Panc1 (cell line): ENCODE measurements at regions not wholly inside any gene's neighbourhood (a gene's known extent, or its start where the extent isn't known, plus 50 kb on each side); places are given as distances from the start of the nearest gene placed in this dataset.

Experiments used
- ATAC-seq: fragments of 200-7000 bp; cut with Tn5 transposase; 2 replicates; pipeline ENCODE4 v1.9.1; 2020; ENCODE audit warnings: mild to moderate bottlenecking, moderate library complexity
- BruUV-seq: library from RNA; stranded (reverse); fragments of 400-500 nt; replicated peaks from 2 replicates; lab custom pipeline; 2021; lab: Mats Ljungman, UMichigan
- CTCF ChIA-PET: fragments of 300-600 bp; sonication (Branson Sonifier 250); formaldehyde crosslinking; loops from one replicate; lab custom pipeline; 2022; ENCODE audit warnings: antibody characterized with exemption; lab: Charles Lee
- POLR2A ChIA-PET: fragments of 300-600 bp; sonication (Branson Sonifier 250); formaldehyde crosslinking; loops from one replicate; lab custom pipeline; 2022; ENCODE audit warnings: antibody characterized with exemption; lab: Charles Lee
- DNase-seq: peaks from one replicate; pipeline ENCODE4 v3.0.0-alpha.2; 2010; ENCODE audit warnings: low read depth, low spot score
- H3K27ac ChIP-seq: 2 replicates; pipeline ENCODE4 v1.5.1; 2011; ENCODE audit warnings: mild to moderate bottlenecking, low read length, inconsistent platforms
- H3K27me3 ChIP-seq: fragments of 200-500 bp; sonication (Bioruptor generic); 2 replicates; pipeline ENCODE4 v1.6.0; 2014; ENCODE audit warnings: low read length, inconsistent platforms; ENCODE audit not compliant: control insufficient read depth, insufficient read depth
- H3K36me3 ChIP-seq: fragments of 200-500 bp; sonication (Bioruptor generic); 2 replicates; pipeline ENCODE4 v1.5.1; 2014; ENCODE audit warnings: inconsistent platforms, mild to moderate bottlenecking, low read length, moderate library complexity; ENCODE audit not compliant: control insufficient read depth, insufficient read depth
- H3K4me1 ChIP-seq: 2 replicates; pipeline ENCODE4 v1.5.1; 2011; ENCODE audit warnings: inconsistent platforms, mild to moderate bottlenecking, low read length, moderate library complexity; ENCODE audit not compliant: control insufficient read depth, insufficient read depth
- H3K4me3 ChIP-seq, 2 experiments: 2 replicates each; pipeline ENCODE4 v1.5.1; 2011 to 2012; ENCODE audit warnings: low read depth in 2 of 2, low read length in 2 of 2, mild to moderate bottlenecking in 2 of 2, inconsistent platforms in 1 of 2, moderate library complexity in 1 of 2
- H3K9me3 ChIP-seq: fragments of 200-500 bp; sonication (Bioruptor generic); 2 replicates; pipeline ENCODE4 v1.5.1; 2014; ENCODE audit warnings: low read depth, mild to moderate bottlenecking, inconsistent platforms, low read length, moderate library complexity; ENCODE audit not compliant: control insufficient read depth, insufficient read depth
- CTCF ChIP-seq: fragments of 450-650 bp; IDR thresholded peaks from 2 replicates; pipeline ENCODE4 v1.5.1; 2017; ENCODE audit warnings: mild to moderate bottlenecking
- POLR2AphosphoS5 ChIP-seq: IDR thresholded peaks from 2 replicates; pipeline ENCODE4 v1.6.1; 2012; ENCODE audit warnings: mild to moderate bottlenecking, low read depth, low read length, moderate library complexity
- REST ChIP-seq, 2 experiments: IDR thresholded peaks; 2 replicates each; pipeline ENCODE4 v1.6.1; 2011 to 2012; ENCODE audit warnings: low read depth in 2 of 2, control low read depth in 1 of 2, low read length in 1 of 2, mild to moderate bottlenecking in 1 of 2, moderate library complexity in 1 of 2; ENCODE audit not compliant: insufficient read depth in 1 of 2
- SIN3A ChIP-seq: IDR thresholded peaks from 2 replicates; pipeline ENCODE4 v1.6.1; 2012; ENCODE audit warnings: low read depth, mild to moderate bottlenecking, low read length, moderate library complexity, borderline replicate concordance; ENCODE audit not compliant: insufficient read depth
- TCF7L2 ChIP-seq: IDR thresholded peaks from 2 replicates; pipeline ENCODE4 v1.6.1; 2011; ENCODE audit warnings: mild to moderate bottlenecking, low read depth, low read length, inconsistent platforms
- in situ Hi-C: cut with HindIII; loops from 2 replicates; pipeline ENCODE4 v1.10.0; 2016; ENCODE audit warnings: low sequenced_read_pairs, low pct_unique_long_range_greater_than_20kb
- intact Hi-C: fragments of 100-400 bp; cut with micrococcal nuclease; formaldehyde crosslinking; loops from one replicate; pipeline ENCODE4 v1.10.0; 2022; ENCODE audit not compliant: unreplicated experiment

- ChIA-PET POLR2A (no interaction called here), CTCF (no interaction called here)
- DNase-seq (no peak), ATAC-seq (no peak)
- H3K36me3 ChIP-seq, result no peaks in the 10 kb centered on the region
- no peaks in the 10 kb centered on the region for H3K27me3 ChIP-seq
- in situ Hi-C loops, result no loop called here
- no peak overlapping the region for H3K27ac ChIP-seq
- no peak overlapping the region for H3K4me3 ChIP-seq
- no TSS peak for BruUV-seq
- intact Hi-C loops, result no loop called here
- no peaks in the 10 kb centered on the region for H3K4me1 ChIP-seq
- no peaks in the 10 kb centered on the region for H3K9me3 ChIP-seq
- TF ChIP-seq TCF7L2, result no peak
- TF ChIP-seq CTCF, result no peak
Observed at GRCh38 chr2:122471753-122472152, 716.3 kb downstream of the TSN start.

GRCh38 chr2:122478117-122478516 lies 722.7 kb downstream of the TSN start:
- no peak overlapping the region for H3K27ac ChIP-seq
- H3K9me3 ChIP-seq, result no peaks in the 10 kb centered on the region
- H3K27me3 ChIP-seq, result no peaks in the 10 kb centered on the region
- ATAC-seq, result no peak
- H3K36me3 ChIP-seq, result no peaks in the 10 kb centered on the region
- H3K4me3 ChIP-seq, result no peak overlapping the region
- in situ Hi-C loops, result no loop called here
- ChIA-PET POLR2A (no interaction called here), CTCF (no interaction called here)
- no peaks in the 10 kb centered on the region for H3K4me1 ChIP-seq
- no TSS peak for BruUV-seq
- intact Hi-C loops, result no loop called here
- no peak for TF ChIP-seq TCF7L2
- DNase-seq, result no peak

GRCh38 chr2:122478771-122479170 lies 723.3 kb downstream of the TSN start:
- H3K27ac ChIP-seq, result no peak overlapping the region
- H3K36me3 ChIP-seq, result no peaks in the 10 kb centered on the region
- in situ Hi-C loops (no loop called here), intact Hi-C loops (no loop called here)
- no peak overlapping the region for H3K4me3 ChIP-seq
- POLR2A ChIA-PET, result no interaction called here
- no peaks in the 10 kb centered on the region for H3K27me3 ChIP-seq
- no peak for ATAC-seq
- no peak for DNase-seq
- TF ChIP-seq SIN3A, result no peak
- TF ChIP-seq CTCF, result no peak
- no peak for TF ChIP-seq TCF7L2
- no peak for TF ChIP-seq REST (IDR thresholded peaks at IDR 0.05; ENCODE audit: insufficient read depth in 1 of 2, low read depth in 2 of 2, low read length in 1 of 2)
- no peak for TF ChIP-seq POLR2AphosphoS5
- H3K4me1 ChIP-seq, result no peaks in the 10 kb centered on the region
- no TSS peak for BruUV-seq
- H3K9me3 ChIP-seq, result no peaks in the 10 kb centered on the region
- CTCF ChIA-PET, result no interaction called here
